GM23338 (cell line): ENCODE measurements at regions not wholly inside any gene's neighbourhood (a gene's known extent, or its start where the extent isn't known, plus 50 kb on each side); places are given as distances from the start of the nearest gene placed in this dataset.

Source experiments
- ATAC-seq: fragments of 200-7000 bp; cut with Tn5 transposase; 3 replicates; pipeline ENCODE4 v1.9.1; 2020
- DNase-seq: peaks from one replicate; pipeline ENCODE4 v3.0.0-alpha.2; 2015; ENCODE audit warnings: low spot score
- H2AFZ ChIP-seq: fragments of 200-600 bp; sonication (generic); 2 replicates; pipeline ENCODE4 v1.8.0; 2016; ENCODE audit warnings: antibody characterized with exemption, mild to moderate bottlenecking, moderate library complexity
- H3F3A ChIP-seq: fragments of 200-600 bp; sonication (generic); replicated peaks from 2 replicates; pipeline ENCODE4 v1.8.0; 2017; ENCODE audit warnings: antibody characterized with exemption, mixed run types, low read depth
- H3K27ac ChIP-seq: fragments of 200-600 bp; sonication (generic); 2 replicates; pipeline ENCODE4 v1.6.1; 2016; ENCODE audit warnings: low read depth
- H3K27me3 ChIP-seq: fragments of 200-600 bp; sonication (generic); 2 replicates; pipeline ENCODE4 v1.8.0; 2016; ENCODE audit warnings: mild to moderate bottlenecking, mixed run types, moderate library complexity; ENCODE audit not compliant: insufficient read depth
- H3K36me3 ChIP-seq: fragments of 200-600 bp; sonication (generic); 2 replicates; pipeline ENCODE4 v1.8.0; 2016; ENCODE audit warnings: mild to moderate bottlenecking; ENCODE audit not compliant: insufficient read depth
- H3K4me1 ChIP-seq: fragments of 200-600 bp; sonication (generic); 2 replicates; pipeline ENCODE4 v1.8.0; 2016; ENCODE audit warnings: mild to moderate bottlenecking, moderate library complexity; ENCODE audit not compliant: insufficient read depth
- H3K4me2 ChIP-seq: fragments of 200-600 bp; sonication (generic); 2 replicates; pipeline ENCODE4 v1.7.1; 2017; ENCODE audit warnings: mixed run types
- H3K4me3 ChIP-seq: fragments of 200-600 bp; sonication (generic); 2 replicates; pipeline ENCODE4 v1.6.1; 2016; ENCODE audit warnings: mixed run types
- H3K79me2 ChIP-seq: fragments of 200-600 bp; sonication (generic); replicated peaks from 2 replicates; pipeline ENCODE4 v1.8.0; 2017; ENCODE audit warnings: mild to moderate bottlenecking; ENCODE audit not compliant: insufficient read depth
- H3K9me2 ChIP-seq: fragments of 200-600 bp; sonication (generic); 2 replicates; pipeline ENCODE4 v1.8.0; 2017; ENCODE audit not compliant: insufficient read depth
- H4K20me1 ChIP-seq: fragments of 200-600 bp; sonication (generic); replicated peaks from 2 replicates; pipeline ENCODE4 v1.8.0; 2017; ENCODE audit warnings: mild to moderate bottlenecking; ENCODE audit not compliant: insufficient read depth
- H3K27ac Mint-ChIP-seq: 2 replicates; pipeline ENCODE4 v1.8.0; 2020; ENCODE audit warnings: inconsistent platforms, mild to moderate bottlenecking, moderate library complexity, mixed read lengths
- H3K27me3 Mint-ChIP-seq: 3 replicates; pipeline ENCODE4 v1.8.0; 2022; ENCODE audit warnings: low read depth, mild to moderate bottlenecking, moderate library complexity, mixed read lengths, inconsistent platforms; ENCODE audit not compliant: insufficient read depth, poor library complexity
- H3K36me3 Mint-ChIP-seq: 3 replicates; pipeline ENCODE4 v1.8.0; 2021; ENCODE audit warnings: low read depth, mild to moderate bottlenecking, inconsistent platforms, moderate library complexity, mixed read lengths
- H3K4me1 Mint-ChIP-seq: 3 replicates; pipeline ENCODE4 v1.8.0; 2020; ENCODE audit warnings: mild to moderate bottlenecking, inconsistent platforms, mixed read lengths
- H3K4me3 Mint-ChIP-seq: 3 replicates; pipeline ENCODE4 v1.8.0; 2021; ENCODE audit warnings: moderate library complexity, mild to moderate bottlenecking, inconsistent platforms, mixed read lengths
- H3K9me3 Mint-ChIP-seq: 3 replicates; pipeline ENCODE4 v1.8.0; 2020; ENCODE audit warnings: moderate library complexity, mild to moderate bottlenecking, inconsistent platforms, mixed read lengths
- CTCF ChIP-seq, 2 experiments: fragments of 200-600 bp in 1 of 2; sonication (generic) in 1 of 2; conservative IDR thresholded peaks; 2 replicates each; pipeline versions ENCODE4 v1.5.1 to v1.6.1; 2016 to 2017; ENCODE audit warnings: antibody characterized with exemption in 2 of 2, low read depth in 2 of 2, mild to moderate bottlenecking in 2 of 2, moderate library complexity in 1 of 2
- ETS1 ChIP-seq: IDR thresholded peaks from 2 replicates; pipeline ENCODE4 v1.6.1; 2016; ENCODE audit warnings: antibody characterized with exemption
- EZH2 ChIP-seq: fragments of 200-600 bp; sonication (generic); IDR thresholded peaks from one replicate; pipeline ENCODE4 v1.8.0; 2017; ENCODE audit warnings: antibody characterized with exemption, mild to moderate bottlenecking, low read depth; ENCODE audit not compliant: unreplicated experiment
- JUNB ChIP-seq: IDR thresholded peaks from one replicate; pipeline ENCODE4 v1.6.1; 2016; ENCODE audit warnings: antibody characterized with exemption; ENCODE audit not compliant: unreplicated experiment
- ZNF331 ChIP-seq: fragments of 250-450 bp; sonication (Bioruptor Pico); IDR thresholded peaks from 2 replicates; pipeline ENCODE4 v1.5.0; 2020; ENCODE audit warnings: low read depth, mild to moderate bottlenecking, moderate library complexity
- ZNF462 ChIP-seq: fragments of 250-450 bp; sonication (Bioruptor Pico); IDR thresholded peaks from 2 replicates; pipeline ENCODE4 v1.5.0; 2020; ENCODE audit warnings: mild to moderate bottlenecking, moderate library complexity

GRCh38 chr6:40780637-40781036 lies 193.5 kb upstream of the LRFN2 start (continued):
- TF ChIP-seq ZNF462, result no peak
- no peak for TF ChIP-seq CTCF (conservative IDR thresholded peaks at IDR 0.05; ENCODE audit: low read depth in 2 of 2)

- Histone ChIP-seq H3K9me2 (no peaks in the 10 kb centered on the region), H3K4me2 (no peak overlapping the region), H3K4me1 (no peaks in the 10 kb centered on the region), H3K36me3 (no peaks in the 10 kb centered on the region), H3K79me2 (no peaks in the 10 kb centered on the region), H3F3A (no peaks in the 10 kb centered on the region), H3K27me3 (no peaks in the 10 kb centered on the region), H3K4me3 (no peak overlapping the region), H2AFZ (no peak overlapping the region), H3K27ac (no peak overlapping the region), H4K20me1 (no peaks in the 10 kb centered on the region)
- H3K27me3 Mint-ChIP-seq, result peaks cover 4% of the 10 kb centered on the region
- no peak overlapping the region for H3K27ac Mint-ChIP-seq
- H3K4me1 Mint-ChIP-seq, result no peaks in the 10 kb centered on the region
- no peaks in the 10 kb centered on the region; the same call in 2 of the 3 replicates for H3K9me3 Mint-ChIP-seq
- no peaks in the 10 kb centered on the region for H3K36me3 Mint-ChIP-seq
- DNase-seq (no peak), ATAC-seq (no peak)
- no peak overlapping the region for H3K4me3 Mint-ChIP-seq
- no peak for TF ChIP-seq JUNB
- no peak for TF ChIP-seq ZNF331
- no peak for TF ChIP-seq EZH2
- no peak for TF ChIP-seq ETS1
- no peak for TF ChIP-seq CTCF (conservative IDR thresholded peaks at IDR 0.05; ENCODE audit: low read depth in 2 of 2)
These were observed 192.2 kb upstream of the LRFN2 start for GRCh38 chr6:40779409-40779808.
